ENCODE measurements at regions not wholly inside any gene's neighbourhood (a gene's known extent, or its start where the extent isn't known, plus 50 kb on each side); places are given as distances from the start of the nearest gene placed in this dataset.
"Not testable (repeated sequence)": the region's sequence is repeated elsewhere in the genome, so short reads cannot be mapped to it uniquely, and the experiment has no call there.

GRCh38 chr22:48938741-48939140 lies 888.9 kb downstream of the BRD1 start:
- no peak for DNase-seq (ENCODE audit: low spot score)

GRCh38 chr22:48937032-48937639 lies 890.5 kb downstream of the BRD1 start:
- no peak for DNase-seq (ENCODE audit: low spot score)

GRCh38 chr22:48936391-48936790 lies 891.3 kb downstream of the BRD1 start:
- DNase-seq (ENCODE audit: low spot score), result no peak

GRCh38 chr22:48934446-48934845 lies 893.2 kb downstream of the BRD1 start:
- DNase-seq (ENCODE audit: low spot score), result no peak

- DNase-seq (ENCODE audit: low spot score), result no peak
Measured at GRCh38 chr22:48931452-48931851, 896.2 kb downstream of the BRD1 start.

- no peak for DNase-seq (ENCODE audit: low spot score)
Measured at GRCh38 chr22:48929276-48929790, 898.3 kb downstream of the BRD1 start.

- DNase-seq (ENCODE audit: low spot score), result no peak
Measured at GRCh38 chr22:48927591-48927990, 900.1 kb downstream of the BRD1 start.

- DNase-seq (ENCODE audit: low spot score), result no peak
Measured at GRCh38 chr22:48926643-48927042, 901.0 kb downstream of the BRD1 start.

GRCh38 chr22:48926136-48926535 lies 901.5 kb downstream of the BRD1 start:
- no peak for DNase-seq (ENCODE audit: low spot score)

- no peak for DNase-seq (ENCODE audit: low spot score)
Measured at GRCh38 chr22:48925450-48925849, 902.2 kb downstream of the BRD1 start.

GRCh38 chr22:48923996-48924395 lies 903.7 kb downstream of the BRD1 start:
- no peak for DNase-seq (ENCODE audit: low spot score)

GRCh38 chr22:48923165-48923865 lies 904.4 kb downstream of the BRD1 start:
- no peak for DNase-seq (ENCODE audit: low spot score)

GRCh38 chr22:48921411-48921903 lies 906.2 kb downstream of the BRD1 start:
- no peak for DNase-seq (ENCODE audit: low spot score)

- DNase-seq (ENCODE audit: low spot score), result no peak
Measured at GRCh38 chr22:48920776-48921241, 906.9 kb downstream of the BRD1 start.

GRCh38 chr22:48919851-48920589 lies 907.7 kb downstream of the BRD1 start:
- DNase-seq (ENCODE audit: low spot score), result no peak

- no peak for DNase-seq (ENCODE audit: low spot score)
Measured at GRCh38 chr22:48919187-48919590, 908.5 kb downstream of the BRD1 start.

GRCh38 chr22:48918585-48919186 lies 909.0 kb downstream of the BRD1 start:
- DNase-seq (ENCODE audit: low spot score), result no peak

GRCh38 chr22:48912356-48913066 lies 915.2 kb downstream of the BRD1 start:
- DNase-seq (ENCODE audit: low spot score), result not testable (repeated sequence)

GRCh38 chr22:48911647-48912046 lies 916.0 kb downstream of the BRD1 start:
- DNase-seq (ENCODE audit: low spot score), result not testable (repeated sequence)

GRCh38 chr22:48911067-48911466 lies 916.6 kb downstream of the BRD1 start:
- not testable (repeated sequence) for DNase-seq (ENCODE audit: low spot score)

GRCh38 chr22:48908547-48908946 lies 919.1 kb downstream of the BRD1 start:
- DNase-seq (ENCODE audit: low spot score), result no peak

- DNase-seq (ENCODE audit: low spot score), result no peak
Measured at GRCh38 chr22:48907591-48907990, 920.1 kb downstream of the BRD1 start.

All from CD4-positive, alpha-beta T cell treated with Interleukin-2 at 100 ng/mL for 4 hours (primary cell).